GM18867 (cell line): ENCODE measurements at regions not wholly inside any gene's neighbourhood (a gene's known extent, or its start where the extent isn't known, plus 50 kb on each side); places are given as distances from the start of the nearest gene placed in this dataset.
"Not testable (repeated sequence)": the region's sequence is repeated elsewhere in the genome, so short reads cannot be mapped to it uniquely, and the experiment has no call there.

Source experiments
- ATAC-seq: cut with Tn5 transposase; IDR thresholded peaks from one replicate; pipeline ENCODE4 v1.9.1; 2021; ENCODE audit warnings: mild to moderate bottlenecking, moderate library complexity; ENCODE audit not compliant: unreplicated experiment

- ATAC-seq = no peak
These were observed 629.1 kb downstream of the ZEB2 start for GRCh38 chr2:143890798-143891197.

DNA sequence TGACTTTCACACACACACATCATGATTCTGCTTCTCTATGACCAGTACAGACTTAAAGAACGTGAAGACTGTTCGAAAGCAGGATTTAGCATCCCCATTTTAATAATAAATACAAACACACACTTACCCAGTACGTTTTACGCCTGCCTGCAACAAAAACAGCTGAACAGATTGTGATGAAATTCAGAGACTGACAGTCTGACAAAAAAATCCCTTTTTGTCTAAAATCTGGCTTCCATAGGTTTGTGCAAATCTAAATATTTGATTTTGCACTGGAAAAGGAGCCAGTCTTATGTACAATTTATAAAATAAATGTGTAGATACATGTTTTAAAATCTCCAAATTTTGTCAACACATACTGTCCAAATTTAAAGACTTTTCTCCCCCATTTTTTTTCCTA is 630.7 kb downstream of the ZEB2 start:
- ATAC-seq = no peak

- no peak for ATAC-seq
These were observed 634.5 kb downstream of the ZEB2 start for GRCh38 chr2:143885461-143885860.

DNA sequence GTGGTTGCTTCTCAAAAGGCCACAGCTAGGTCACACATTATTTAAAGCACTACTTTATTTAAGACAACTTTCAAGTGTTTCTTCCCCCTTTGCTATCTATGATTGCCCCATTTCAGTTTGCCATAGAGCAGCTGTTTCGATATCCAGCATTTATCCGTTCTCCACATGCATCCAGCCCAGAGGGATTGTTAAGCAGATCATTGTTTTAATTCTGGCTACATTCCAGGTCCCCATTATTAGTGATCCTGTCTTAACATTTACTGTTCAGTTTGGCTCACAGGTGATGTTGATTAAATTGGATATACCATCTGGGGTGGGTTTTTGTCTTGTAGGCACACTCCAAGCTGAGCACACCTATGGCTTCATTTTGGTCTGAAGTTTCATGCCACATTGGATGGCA is 638.7 kb downstream of the ZEB2 start:
- ATAC-seq = no peak

DNA sequence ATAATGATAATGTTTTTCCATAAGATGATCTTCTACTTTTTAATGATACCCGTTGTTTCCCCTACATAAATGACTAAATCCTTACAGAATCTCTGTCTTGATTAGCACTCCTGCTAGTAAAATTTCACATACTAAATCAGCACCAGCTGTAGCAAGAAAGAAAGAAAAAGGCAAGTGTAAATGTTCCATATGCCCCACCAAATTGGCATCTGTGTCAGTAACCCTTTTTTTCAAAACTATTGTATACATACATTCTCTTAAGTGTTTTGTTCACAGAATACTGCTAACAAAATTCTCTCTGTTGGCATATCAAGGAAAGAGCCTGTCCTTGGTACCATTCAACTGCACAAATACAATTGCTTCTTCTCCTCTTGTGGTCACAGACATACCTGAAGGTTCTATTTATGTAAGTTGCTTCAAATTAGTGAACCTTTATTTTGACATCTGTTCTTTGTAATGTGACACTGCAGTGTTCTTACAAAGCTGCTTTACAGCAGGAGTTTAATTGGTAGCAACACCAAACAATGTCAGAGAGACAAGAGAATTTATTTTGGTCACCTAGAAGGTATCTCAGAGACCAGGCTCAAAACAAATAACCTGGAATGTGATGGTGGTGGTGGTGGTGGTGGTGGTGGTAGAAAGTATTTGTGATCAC is 641.9 kb downstream of the ZEB2 start:
- no peak for ATAC-seq

GRCh38 chr2:143877056-143877455 is 642.9 kb downstream of the ZEB2 start:
- no peak for ATAC-seq

DNA sequence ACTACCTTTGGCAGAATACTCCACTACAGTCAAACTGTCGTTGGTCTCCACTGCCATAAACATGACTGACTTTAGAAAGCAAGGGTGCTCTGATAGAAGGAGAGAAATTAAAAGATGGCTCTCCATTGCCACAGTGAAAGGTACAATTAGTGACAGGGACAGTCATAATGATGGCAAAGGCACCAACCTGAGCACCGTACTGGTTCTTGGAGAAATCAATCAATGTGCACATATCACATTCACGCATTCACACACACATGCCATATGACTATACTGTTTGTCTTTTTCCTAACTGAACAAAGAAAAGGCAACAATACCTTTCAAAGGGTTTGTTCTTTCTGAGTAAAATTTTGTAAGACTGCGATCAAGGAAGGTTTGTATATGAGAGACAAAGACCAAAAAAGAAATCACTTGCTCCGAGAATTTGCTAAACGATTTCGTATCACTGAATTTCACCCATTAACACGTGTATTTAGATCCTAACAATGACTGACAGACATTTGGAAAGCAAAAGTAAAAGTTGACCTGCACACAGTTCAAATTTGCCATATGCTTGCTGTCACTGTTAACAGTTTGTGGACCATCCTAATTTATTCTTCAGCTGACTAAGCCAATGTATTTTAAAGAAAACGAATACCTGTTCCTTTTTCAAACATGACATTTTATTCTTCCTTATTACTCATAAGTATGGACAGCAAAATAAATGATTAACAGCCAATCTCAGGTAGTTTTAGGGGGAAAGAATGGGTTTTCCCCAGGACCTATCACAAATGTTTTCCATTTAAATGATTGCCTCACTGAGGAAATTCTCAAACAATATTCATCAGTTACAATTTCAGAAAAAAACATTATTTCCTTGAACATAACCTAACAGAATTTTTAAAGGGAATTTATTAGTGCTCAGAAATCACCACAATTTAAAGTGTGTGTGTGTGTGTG is 644.4 kb downstream of the ZEB2 start:
- peak; percentile 57 for ATAC-seq

DNA sequence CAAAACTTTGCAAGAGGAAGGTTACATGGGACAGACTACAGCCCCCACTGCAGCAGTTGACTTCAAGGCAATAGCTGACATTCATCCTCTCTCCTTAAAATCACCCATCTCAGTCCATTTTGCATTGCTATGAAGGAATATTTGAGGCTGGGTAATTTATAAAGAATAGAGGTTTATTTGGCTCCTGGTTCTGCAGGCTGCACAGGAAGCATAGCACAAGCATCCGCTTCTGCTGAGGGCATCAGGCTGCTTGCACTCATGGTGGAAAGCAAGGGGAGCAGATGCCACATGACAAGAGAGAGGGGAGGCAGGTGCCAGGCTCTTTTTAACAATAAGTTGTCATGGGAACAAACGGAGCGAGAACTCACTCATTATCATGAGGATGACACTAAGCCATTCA is 646.0 kb downstream of the ZEB2 start:
- ATAC-seq = no peak

DNA sequence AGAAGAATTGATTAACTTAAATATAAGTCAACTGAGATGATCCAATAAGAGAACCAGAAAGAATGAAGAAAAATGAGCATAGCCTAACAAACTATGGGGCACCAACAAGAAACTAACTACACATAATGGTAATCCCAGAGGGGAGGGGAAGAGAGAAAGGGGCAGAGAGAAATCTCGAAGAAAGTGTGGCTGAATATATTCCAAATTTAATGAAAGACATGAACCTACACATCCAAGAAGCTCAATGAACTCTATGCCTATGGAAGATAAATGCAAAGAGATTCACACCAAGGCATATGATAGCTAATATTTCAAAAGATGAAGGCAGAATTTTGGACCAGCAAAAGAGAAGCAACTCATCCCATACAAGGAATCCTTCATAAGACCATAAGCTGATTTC is 649.2 kb downstream of the ZEB2 start:
- ATAC-seq = no peak

DNA sequence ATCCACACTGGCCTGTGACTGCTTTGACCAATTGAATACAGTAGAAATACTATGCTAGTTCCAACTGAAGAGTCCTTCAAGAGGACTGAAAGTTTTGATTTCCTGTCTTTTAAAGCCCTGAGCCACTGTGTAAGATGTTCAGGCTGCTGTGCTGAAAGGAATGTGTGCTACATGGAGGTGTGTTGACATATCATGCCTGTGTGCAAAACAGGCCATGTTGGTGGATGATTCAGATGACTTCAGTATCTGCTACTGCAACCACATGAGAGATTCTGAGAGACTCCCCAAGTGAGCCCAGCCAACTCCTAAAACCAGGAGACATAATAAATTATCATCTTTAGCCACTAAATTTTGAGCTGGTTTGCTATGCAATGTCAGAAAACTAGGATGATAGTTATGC is 662.9 kb downstream of the ZEB2 start:
- ATAC-seq = no peak

DNA sequence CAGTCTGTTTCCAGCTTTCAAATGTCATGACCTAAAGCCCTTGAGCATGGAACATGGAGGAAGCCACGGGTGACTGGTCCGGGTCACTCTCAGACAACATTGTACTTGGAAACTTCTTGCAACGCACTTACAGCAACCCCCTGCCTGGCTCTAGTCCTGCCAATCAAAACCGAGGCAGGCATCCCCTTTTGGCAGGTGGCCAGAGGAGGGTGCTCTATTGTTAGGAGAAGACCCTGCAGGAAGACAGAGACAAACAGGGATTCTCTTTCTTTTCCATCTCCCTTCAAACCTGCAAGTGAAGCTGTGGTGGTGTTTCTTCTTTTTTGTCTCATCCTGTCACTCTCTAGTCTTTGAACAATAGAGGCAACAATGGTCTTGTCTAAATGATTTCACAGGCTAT is 667.2 kb downstream of the ZEB2 start:
- ATAC-seq = no peak

GRCh38 chr2:143850084-143850483 is 669.8 kb downstream of the ZEB2 start:
- ATAC-seq = no peak

- ATAC-seq = no peak
These were observed 672.7 kb downstream of the ZEB2 start for GRCh38 chr2:143847257-143847656.

- no peak for ATAC-seq
These were observed 674.9 kb downstream of the ZEB2 start for GRCh38 chr2:143844986-143845385.

- ATAC-seq = no peak
These were observed 676.2 kb downstream of the ZEB2 start for GRCh38 chr2:143843686-143844085.

DNA sequence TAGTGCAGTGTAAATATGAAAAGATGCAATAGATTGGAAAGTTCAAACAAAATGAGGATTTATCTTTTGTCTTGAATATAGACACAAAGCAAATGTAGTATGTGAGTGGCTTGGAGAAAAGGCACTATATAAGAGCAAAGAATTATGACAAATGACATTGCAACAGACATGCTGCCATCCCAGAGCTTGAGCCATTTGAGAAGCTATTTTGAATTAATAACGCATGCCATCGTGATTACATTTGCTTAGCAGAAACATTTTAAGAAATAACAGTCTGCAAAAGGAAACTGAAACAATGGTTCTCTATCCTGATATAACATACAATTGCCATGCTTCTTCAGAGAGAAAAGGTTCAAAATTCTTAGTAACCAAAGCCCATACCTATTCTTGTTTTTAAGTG is 677.1 kb downstream of the ZEB2 start:
- no peak for ATAC-seq

- no peak for ATAC-seq
These were observed 678.0 kb downstream of the ZEB2 start for GRCh38 chr2:143841935-143842334.

GRCh38 chr2:143840601-143841000 is 679.3 kb downstream of the ZEB2 start:
- ATAC-seq = no peak

- ATAC-seq = no peak
These were observed 679.7 kb downstream of the ZEB2 start for GRCh38 chr2:143840194-143840593.

DNA sequence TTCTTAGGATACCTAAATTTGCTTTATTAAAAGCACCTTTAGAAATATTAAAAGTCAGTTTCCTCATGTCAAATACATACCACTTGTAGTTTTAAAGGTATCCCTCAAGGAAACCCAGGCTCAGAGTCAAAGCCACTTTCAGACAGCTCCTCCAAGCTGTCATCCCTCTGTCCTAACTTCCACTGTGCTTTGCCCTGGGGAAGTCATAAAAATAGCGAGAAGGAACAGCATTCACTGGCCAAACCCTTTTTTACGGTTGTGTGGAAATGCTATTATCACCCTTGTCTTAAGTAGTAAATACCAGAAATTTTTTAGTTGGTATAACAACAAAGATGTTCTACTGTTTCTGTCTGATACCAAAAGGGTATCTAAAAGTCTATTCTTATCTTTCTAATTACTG is 680.5 kb downstream of the ZEB2 start:
- ATAC-seq = no peak

GRCh38 chr2:143837055-143837454 is 682.9 kb downstream of the ZEB2 start:
- not testable (repeated sequence) for ATAC-seq

- no peak for ATAC-seq
These were observed 684.4 kb downstream of the ZEB2 start for GRCh38 chr2:143835481-143835880.
